HCT116 (cell line): ENCODE measurements at regions not wholly inside any gene's neighbourhood (a gene's known extent, or its start where the extent isn't known, plus 50 kb on each side); places are given as distances from the start of the nearest gene placed in this dataset.

ENCODE experiments used
- ATAC-seq: fragments of 200-7000 bp; cut with Tn5 transposase; 2 replicates; pipeline ENCODE4 v1.9.1; 2020; ENCODE audit warnings: mild to moderate bottlenecking, moderate library complexity
- BruUV-seq: library from RNA; stranded (reverse); fragments of 400-500 nt; replicated peaks from 2 replicates; lab custom pipeline; 2021; lab: Mats Ljungman, UMichigan
- CTCF ChIA-PET: fragments of 300-600 bp; sonication (Branson Sonifier 250); formaldehyde crosslinking; loops from one replicate; lab custom pipeline; 2021; ENCODE audit warnings: antibody characterized with exemption; lab: Charles Lee
- POLR2A ChIA-PET: fragments of 300-600, 350-600 bp; sonication (Branson Sonifier 250); formaldehyde crosslinking; loops from one replicate; lab custom pipeline; 2021; ENCODE audit warnings: antibody characterized with exemption; lab: Charles Lee
- RAD21 ChIA-PET, 2 experiments: fragments of 300-600 bp; sonication (Branson Sonifier 250); formaldehyde crosslinking; loops; one replicate each; lab custom pipeline; 2023; ENCODE audit warnings: low total read pairs in 2 of 2; ENCODE audit not compliant: uncharacterized antibody in 2 of 2, unreplicated experiment in 2 of 2, low non-redundant PET in 1 of 2; lab: Charles Lee
- DNase-seq: peaks from one replicate; pipeline ENCODE4 v3.0.0-alpha.2; 2010; ENCODE audit warnings: low read depth, low spot score
- H2AFZ ChIP-seq: fragments of 200-600 bp; shearing (Covaris generic), sonication (generic); 2 replicates; pipeline ENCODE4 v1.6.1; 2017; ENCODE audit warnings: low read depth, mixed run types, mixed read lengths, antibody characterized with exemption, low read length; ENCODE audit not compliant: poor library complexity, severe bottlenecking
- H3K27ac ChIP-seq: 2 replicates; pipeline ENCODE4 v1.5.1; 2012; ENCODE audit warnings: low read depth, low read length
- H3K27me3 ChIP-seq: fragments of 200-600 bp; sonication (generic); 2 replicates; pipeline ENCODE4 v1.6.1; 2016; ENCODE audit warnings: mixed run types, low read length, mixed read lengths; ENCODE audit not compliant: insufficient read depth
- H3K36me3 ChIP-seq, 2 experiments: fragments of 200-500 bp in 1 of 2; fragments of 200-600 bp in 1 of 2; sonication (Bioruptor generic) in 1 of 2; sonication (generic) in 1 of 2; 2 replicates each; pipeline versions ENCODE4 v1.5.1 to v1.6.1; 2014 to 2016; ENCODE audit warnings: low read length in 2 of 2, inconsistent platforms in 1 of 2, mixed read lengths in 1 of 2, mixed run types in 1 of 2; ENCODE audit not compliant: insufficient read depth in 2 of 2, control insufficient read depth in 1 of 2
- H3K4me1 ChIP-seq, 2 experiments: fragments of 200-600 bp in 1 of 2; sonication (generic) in 1 of 2; 2 replicates each; pipeline versions ENCODE4 v1.5.1 to v1.6.1; 2012 to 2017; ENCODE audit warnings: low read length in 2 of 2, inconsistent platforms in 1 of 2, mild to moderate bottlenecking in 1 of 2, mixed read lengths in 1 of 2, mixed run types in 1 of 2, moderate library complexity in 1 of 2; ENCODE audit not compliant: insufficient read depth in 2 of 2, control insufficient read depth in 1 of 2
- H3K4me2 ChIP-seq: fragments of 200-600 bp; sonication (generic); 2 replicates; pipeline ENCODE4 v1.6.1; 2017; ENCODE audit warnings: mixed run types, low read length, mixed read lengths
- H3K4me3 ChIP-seq, 2 experiments: fragments of 200-600 bp in 1 of 2; sonication (generic) in 1 of 2; replicated peaks in 1 of 2; 2 replicates each; pipeline ENCODE4 v1.5.1; 2011 to 2016; ENCODE audit warnings: low read length in 2 of 2, control low read depth in 1 of 2, low read depth in 1 of 2, mild to moderate bottlenecking in 1 of 2, mixed read lengths in 1 of 2, mixed run types in 1 of 2
- H3K79me2 ChIP-seq: fragments of 200-600 bp; sonication (generic); 2 replicates; pipeline ENCODE4 v1.6.1; 2017; ENCODE audit warnings: mild to moderate bottlenecking, mixed run types, low read length, moderate library complexity, mixed read lengths; ENCODE audit not compliant: insufficient read depth
- H3K9ac ChIP-seq: fragments of 200-600 bp; sonication (generic); 2 replicates; pipeline ENCODE4 v1.6.1; 2016; ENCODE audit warnings: low read length, mixed read lengths
- H3K9me2 ChIP-seq: fragments of 200-600 bp; sonication (generic), shearing (Covaris generic); 2 replicates; pipeline ENCODE4 v1.6.1; 2017; ENCODE audit warnings: mixed run types, mild to moderate bottlenecking, moderate library complexity; ENCODE audit not compliant: insufficient read depth
- H3K9me3 ChIP-seq, 2 experiments: fragments of 200-500 bp in 1 of 2; fragments of 200-600 bp in 1 of 2; sonication (Bioruptor generic) in 1 of 2; sonication (generic) in 1 of 2; 2 replicates each; pipeline ENCODE4 v1.6.1; 2014 to 2017; ENCODE audit warnings: low read length in 2 of 2, mixed read lengths in 2 of 2, inconsistent platforms in 1 of 2, low read depth in 1 of 2, mild to moderate bottlenecking in 1 of 2, mixed run types in 1 of 2, moderate library complexity in 1 of 2; ENCODE audit not compliant: control insufficient read depth in 1 of 2, insufficient read depth in 1 of 2
- H4K20me1 ChIP-seq: fragments of 200-600 bp; sonication (generic), shearing (Covaris generic); 2 replicates; pipeline ENCODE4 v1.6.1; 2017; ENCODE audit warnings: mixed run types, mild to moderate bottlenecking, moderate library complexity; ENCODE audit not compliant: insufficient read depth
- ATF3 ChIP-seq: IDR thresholded peaks from 2 replicates; pipeline ENCODE4 v1.6.1; 2012
- CEBPB ChIP-seq: IDR thresholded peaks from 2 replicates; pipeline ENCODE4 v1.6.1; 2012; ENCODE audit warnings: low read depth
- CTCF ChIP-seq, 3 experiments: fragments of 200-600 bp in 1 of 3; sonication (generic) in 1 of 3; IDR thresholded peaks in 2 of 3; conservative IDR thresholded peaks in 1 of 3; 2 replicates each; pipeline ENCODE4 v1.5.1; 2012 to 2017; ENCODE audit warnings: low read depth in 2 of 3, low read length in 2 of 3, antibody characterized with exemption in 1 of 3, borderline replicate concordance in 1 of 3, control low read depth in 1 of 3, mild to moderate bottlenecking in 1 of 3, mixed read lengths in 1 of 3, mixed run types in 1 of 3, moderate library complexity in 1 of 3; ENCODE audit not compliant: insufficient read depth in 1 of 3
- EGR1 ChIP-seq: IDR thresholded peaks from 2 replicates; pipeline ENCODE4 v1.6.1; 2012; ENCODE audit warnings: low read depth
- EZH2 ChIP-seq: fragments of 200-600 bp; sonication (generic); IDR thresholded peaks from 2 replicates; pipeline ENCODE4 v1.6.1; 2017; ENCODE audit warnings: antibody characterized with exemption, mixed run types
- EZH2phosphoT487 ChIP-seq: fragments of 200-600 bp; IDR thresholded peaks from 2 replicates; pipeline ENCODE4 v1.6.1; 2018; ENCODE audit warnings: antibody characterized with exemption, borderline replicate concordance
- JUND ChIP-seq: IDR thresholded peaks from 2 replicates; pipeline ENCODE4 v1.6.1; 2012
- MAX ChIP-seq: IDR thresholded peaks from 2 replicates; pipeline ENCODE4 v1.6.1; 2012
- POLR2A ChIP-seq: IDR thresholded peaks from 2 replicates; pipeline ENCODE4 v1.7.0; 2011; ENCODE audit warnings: borderline replicate concordance; ENCODE audit not compliant: insufficient read depth, insufficient read length; ENCODE audit errors: extremely low read depth
- RAD21 ChIP-seq: IDR thresholded peaks from 2 replicates; pipeline ENCODE4 v1.6.1; 2012; ENCODE audit warnings: low read depth, mild to moderate bottlenecking
- REST ChIP-seq: IDR thresholded peaks from 2 replicates; pipeline ENCODE4 v1.6.1; 2012; ENCODE audit warnings: low read depth
- SIN3A ChIP-seq: IDR thresholded peaks from 2 replicates; pipeline ENCODE4 v1.6.1; 2012; ENCODE audit warnings: low read depth
- SRF ChIP-seq: IDR thresholded peaks from 2 replicates; pipeline ENCODE4 v1.6.1; 2012; ENCODE audit warnings: low read depth
- TCF7L2 ChIP-seq: IDR thresholded peaks from 2 replicates; pipeline ENCODE4 v1.7.0; 2011; ENCODE audit warnings: borderline replicate concordance, inconsistent platforms; ENCODE audit not compliant: insufficient read depth, insufficient read length; ENCODE audit errors: extremely low read depth
- YY1 ChIP-seq: IDR thresholded peaks from 2 replicates; pipeline ENCODE4 v1.6.1; 2011; ENCODE audit warnings: low read length, low read depth, moderate library complexity, mild to moderate bottlenecking; ENCODE audit not compliant: insufficient replicate concordance; ENCODE audit errors: extremely low read depth
- ZFX ChIP-seq: fragments of 450-650 bp; IDR thresholded peaks from 2 replicates; pipeline ENCODE4 v1.6.1; 2017
- ZNF274 ChIP-seq: fragments of 200-500 bp; sonication (Bioruptor generic); IDR thresholded peaks from 2 replicates; pipeline ENCODE4 v1.6.1; 2014; ENCODE audit warnings: mild to moderate bottlenecking, low read depth, low read length, inconsistent platforms
- intact Hi-C: fragments of 100-400 bp; cut with micrococcal nuclease; formaldehyde crosslinking; loops from 2 replicates; pipeline ENCODE4 v1.10.0; 2022

GRCh38 chr21:16945580-16945979 lies 567.3 kb upstream of the CXADR start:
- RAD21 ChIA-PET, result no interaction called here
- DNase-seq (no peak), ATAC-seq (no peak)
- Histone ChIP-seq H3K9ac (no peak overlapping the region), H3K4me2 (no peak overlapping the region), H3K36me3 (no peaks in the 10 kb centered on the region), H2AFZ (no peak overlapping the region), H3K9me2 (no peaks in the 10 kb centered on the region), H3K27me3 (no peaks in the 10 kb centered on the region)
- TF ChIP-seq YY1, result no peak
- no peak for TF ChIP-seq JUND
- no peak for TF ChIP-seq ZFX
- no peak for TF ChIP-seq RAD21
- TF ChIP-seq, all 23 proteins: peak for 0
- Histone ChIP-seq H3K4me1 (no peaks in the 10 kb centered on the region; a peak in 1 of 4 replicates), H3K79me2 (no peaks in the 10 kb centered on the region), H3K4me3 (no peak overlapping the region), H3K9me3 (peaks cover 12 to 22% of the 10 kb centered on the region in 2 experiments; a peak in 2 of 4 replicates), H4K20me1 (no peaks in the 10 kb centered on the region), H3K27ac (no peak overlapping the region)
- ChIA-PET CTCF (no interaction called here), POLR2A (no interaction called here)
- intact Hi-C loops, result no loop called here
- BruUV-seq, result no TSS peak

GRCh38 chr21:16956824-16957223 lies 556.0 kb upstream of the CXADR start:
- H3K4me3 ChIP-seq, result no peak overlapping the region
- H3K27ac ChIP-seq, result no peak overlapping the region
- H3K79me2 ChIP-seq, result no peaks in the 10 kb centered on the region
- DNase-seq (no peak), ATAC-seq (no peak)
- no peak overlapping the region for H2AFZ ChIP-seq
- no TSS peak for BruUV-seq
- no peaks in the 10 kb centered on the region for H3K9me2 ChIP-seq
- H4K20me1 ChIP-seq, result no peaks in the 10 kb centered on the region
- POLR2A ChIA-PET, result no interaction called here
- no peaks in the 10 kb centered on the region for H3K27me3 ChIP-seq
- H3K9ac ChIP-seq, result no peak overlapping the region
- H3K4me2 ChIP-seq, result no peak overlapping the region
- H3K9me3 ChIP-seq, result peaks cover 20% of the 10 kb centered on the region in 2 experiments; a peak in 3 of 4 replicates
- H3K36me3 ChIP-seq, result no peaks in the 10 kb centered on the region
- CTCF ChIA-PET, result no interaction called here
- RAD21 ChIA-PET, result no interaction called here
- intact Hi-C loops, result no loop called here
- H3K4me1 ChIP-seq, result no peaks in the 10 kb centered on the region
- TF ChIP-seq CTCF (IDR thresholded peaks at IDR 0.05 in 2 of 3, conservative IDR thresholded peaks at IDR 0.05 in 1 of 3; ENCODE audit: borderline replicate concordance in 1 of 3, insufficient read depth in 1 of 3, low read depth in 2 of 3, low read length in 2 of 3) (no peak), SIN3A (no peak), REST (no peak), CEBPB (no peak), EGR1 (no peak), JUND (no peak), TCF7L2 (no peak), ZFX (no peak), ZNF274 (no peak), EZH2phosphoT487 (no peak), MAX (no peak), POLR2A (no peak), EZH2 (no peak), SRF (no peak), ATF3 (no peak)
